GM23248 (cell line): ENCODE measurements at regions not wholly inside any gene's neighbourhood (a gene's known extent, or its start where the extent isn't known, plus 50 kb on each side); places are given as distances from the start of the nearest gene placed in this dataset.

ENCODE experiments used
- EZH2 ChIP-seq: fragments of 200-600 bp; sonication (generic); IDR thresholded peaks from 2 replicates; pipeline ENCODE4 v1.6.1; 2018; ENCODE audit warnings: antibody characterized with exemption, mild to moderate bottlenecking; ENCODE audit not compliant: insufficient read depth, poor library complexity, severe bottlenecking
- EZH2phosphoT487 ChIP-seq: fragments of 200-600 bp; sonication (generic); IDR thresholded peaks from 2 replicates; pipeline ENCODE4 v1.6.1; 2018; ENCODE audit warnings: antibody characterized with exemption, moderate library complexity, mild to moderate bottlenecking, low read depth; ENCODE audit not compliant: insufficient read depth

DNA sequence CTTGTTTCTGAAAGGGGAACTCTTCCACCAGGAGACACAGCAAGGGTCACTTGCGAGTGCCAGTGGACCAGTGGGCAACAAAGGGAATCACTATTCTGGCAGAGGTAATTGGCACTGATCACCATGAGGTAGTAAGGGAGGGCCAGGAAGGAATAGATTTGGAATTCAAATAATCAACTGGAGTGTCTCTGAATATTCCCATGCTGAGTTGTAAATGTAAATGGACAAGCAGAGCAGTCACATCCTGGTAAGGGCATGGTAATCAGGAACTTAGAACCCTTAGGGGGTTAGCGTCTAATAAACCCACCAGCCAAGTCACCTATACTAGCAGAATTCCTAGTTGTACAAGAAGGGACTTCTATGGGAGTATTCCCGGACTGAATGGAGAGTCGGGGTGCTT is 178.5 kb upstream of the UGT8 start:
- TF ChIP-seq EZH2phosphoT487, result no peak
- no peak for TF ChIP-seq EZH2
